ENCODE measurements at regions not wholly inside any gene's neighbourhood (a gene's known extent, or its start where the extent isn't known, plus 50 kb on each side); places are given as distances from the start of the nearest gene placed in this dataset.

- no peak for DNase-seq
- Histone ChIP-seq H3K4me3 (no peak overlapping the region), H3K9me3 (replicated peaks) (no peaks in the 10 kb centered on the region), H3K27me3 (ENCODE audit: low read depth) (no peaks in the 10 kb centered on the region), H3K4me1 (no peaks in the 10 kb centered on the region), H3K27ac (replicated peaks) (no peak overlapping the region), H3K36me3 (no peaks in the 10 kb centered on the region)
- intact Hi-C loops (cut with micrococcal nuclease): no loop called here
- TF ChIP-seq CTCF (IDR thresholded peaks at IDR 0.05; ENCODE audit: borderline replicate concordance): no peak
Measured at GRCh38 chr18:24669015-24669414, 208.6 kb downstream of the HRH4 start.

GRCh38 chr18:24669502-24669901 lies 209.1 kb downstream of the HRH4 start:
- Histone ChIP-seq H3K36me3 (no peaks in the 10 kb centered on the region), H3K4me3 (no peak overlapping the region), H3K27ac (replicated peaks) (no peak overlapping the region), H3K4me1 (no peaks in the 10 kb centered on the region), H3K27me3 (ENCODE audit: low read depth) (no peaks in the 10 kb centered on the region), H3K9me3 (replicated peaks) (no peaks in the 10 kb centered on the region)
- intact Hi-C loops (cut with micrococcal nuclease): no loop called here
- no peak for TF ChIP-seq CTCF (IDR thresholded peaks at IDR 0.05; ENCODE audit: borderline replicate concordance)
- no peak for DNase-seq

- Histone ChIP-seq H3K4me1 (no peaks in the 10 kb centered on the region), H3K9me3 (replicated peaks) (no peaks in the 10 kb centered on the region), H3K27ac (replicated peaks) (no peak overlapping the region), H3K27me3 (ENCODE audit: low read depth) (no peaks in the 10 kb centered on the region), H3K4me3 (no peak overlapping the region), H3K36me3 (no peaks in the 10 kb centered on the region)
- intact Hi-C loops (cut with micrococcal nuclease): no loop called here
- TF ChIP-seq CTCF (IDR thresholded peaks at IDR 0.05; ENCODE audit: borderline replicate concordance): peak; percentile 42
- no peak for DNase-seq
Measured at GRCh38 chr18:24672165-24672941, 211.9 kb downstream of the HRH4 start.

- intact Hi-C loops (cut with micrococcal nuclease): no loop called here
- Histone ChIP-seq H3K27ac (replicated peaks) (no peak overlapping the region), H3K27me3 (ENCODE audit: low read depth) (no peaks in the 10 kb centered on the region), H3K36me3 (no peaks in the 10 kb centered on the region), H3K4me3 (no peak overlapping the region), H3K9me3 (replicated peaks) (no peaks in the 10 kb centered on the region), H3K4me1 (no peaks in the 10 kb centered on the region)
- no peak for TF ChIP-seq CTCF (IDR thresholded peaks at IDR 0.05; ENCODE audit: borderline replicate concordance)
- DNase-seq: no peak
Measured at GRCh38 chr18:24674200-24674599, 213.8 kb downstream of the HRH4 start.

GRCh38 chr18:24674605-24675004 lies 214.2 kb downstream of the HRH4 start:
- Histone ChIP-seq H3K27ac (replicated peaks) (no peak overlapping the region), H3K36me3 (no peaks in the 10 kb centered on the region), H3K9me3 (replicated peaks) (no peaks in the 10 kb centered on the region), H3K4me3 (no peak overlapping the region), H3K4me1 (no peaks in the 10 kb centered on the region), H3K27me3 (ENCODE audit: low read depth) (no peaks in the 10 kb centered on the region)
- no peak for DNase-seq
- intact Hi-C loops (cut with micrococcal nuclease): no loop called here
- TF ChIP-seq CTCF (IDR thresholded peaks at IDR 0.05; ENCODE audit: borderline replicate concordance): no peak

All from left ventricle myocardium inferior (tissue), 1 donor.